22Rv1 (cell line): ENCODE measurements at regions not wholly inside any gene's neighbourhood (a gene's known extent, or its start where the extent isn't known, plus 50 kb on each side); places are given as distances from the start of the nearest gene placed in this dataset.

ENCODE experiments used
- CTCF ChIP-seq: fragments of 450-650 bp; IDR thresholded peaks from 2 replicates; pipeline ENCODE4 v1.5.1; 2017; ENCODE audit warnings: mild to moderate bottlenecking
- ZFX ChIP-seq: fragments of 450-650 bp; IDR thresholded peaks from 2 replicates; pipeline ENCODE4 v1.6.1; 2017; ENCODE audit warnings: antibody characterized with exemption, borderline replicate concordance

DNA sequence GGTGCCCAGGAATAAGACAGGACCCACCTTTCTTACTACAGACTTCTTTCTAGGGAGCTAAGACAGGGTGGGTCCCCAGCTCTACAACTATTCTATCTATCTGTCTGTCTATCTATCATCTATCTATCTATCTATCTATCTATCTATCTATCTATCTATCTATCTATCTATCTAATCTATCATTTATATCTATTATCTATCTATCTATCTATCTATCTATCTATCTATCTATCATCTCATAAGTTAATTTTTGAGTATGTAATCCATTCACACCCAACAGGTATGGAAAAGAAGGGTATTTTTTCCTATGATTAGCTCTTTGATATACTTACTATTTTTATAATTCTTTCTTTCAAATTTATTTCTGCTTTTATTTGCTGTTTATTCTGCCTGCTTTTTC, 55.9 kb downstream of the BAMBI start:
- TF ChIP-seq CTCF, result no peak
- TF ChIP-seq ZFX, result no peak
